Lower leg skin (tissue), 4 donors: ENCODE measurements at regions not wholly inside any gene's neighbourhood (a gene's known extent, or its start where the extent isn't known, plus 50 kb on each side); places are given as distances from the start of the nearest gene placed in this dataset.

Source experiments
- DNase-seq, 2 donors: peaks; one replicate each; pipeline ENCODE4 v3.0.0-alpha.2; 2019; ENCODE audit warnings: low spot score in 2 of 2
- H3K4me3 ChIP-seq: fragments of 200-600 bp; sonication (generic); 2 replicates; pipeline ENCODE4 v1.5.1; 2017; ENCODE audit warnings: mild to moderate bottlenecking, low read depth; ENCODE audit not compliant: poor library complexity, severe bottlenecking
- CTCF ChIP-seq, 3 donors: fragments of 450-650 bp; IDR thresholded peaks; one replicate each; pipeline ENCODE4 v1.5.1; 2016; ENCODE audit warnings: antibody characterized with exemption in 3 of 3, mild to moderate bottlenecking in 3 of 3, moderate library complexity in 2 of 3
- POLR2A ChIP-seq, 2 donors: fragments of 450-650 bp; IDR thresholded peaks; one replicate each; pipeline ENCODE4 v1.6.1; 2016 to 2017; ENCODE audit warnings: antibody characterized with exemption in 2 of 2, mild to moderate bottlenecking in 1 of 2, moderate library complexity in 1 of 2
- WGBS, 2 donors: methylation state at CpG; one replicate each; pipeline ENCODE4 v1.1.5; 2018; 5-methylcytosine and 5-hydroxymethylcytosine counted together
- intact Hi-C: fragments of 100-400 bp; cut with DNase I; formaldehyde crosslinking; loops from one replicate; pipeline ENCODE4 v1.15.0; 2023; ENCODE audit warnings: low total_unique reads

- no peak for DNase-seq
- no peak for TF ChIP-seq POLR2A (IDR thresholded peaks at IDR 0.05)
- no peak for TF ChIP-seq CTCF (IDR thresholded peaks at IDR 0.05)
- WGBS, 2 donors: 85 to 90% methylated on average over 1 of the region's 1 CpG
- H3K4me3 ChIP-seq: no peak overlapping the region
- intact Hi-C loops: no loop called here
These were observed 482.5 kb downstream of the SUCLA2 start for GRCh38 chr13:47518530-47518929.

- H3K4me3 ChIP-seq: no peak overlapping the region
- TF ChIP-seq POLR2A (IDR thresholded peaks at IDR 0.05): no peak
- TF ChIP-seq CTCF (IDR thresholded peaks at IDR 0.05): no peak
- 58 to 63% methylated on average over 1 of the region's 1 CpG for WGBS, 2 donors
- DNase-seq: no peak
- intact Hi-C loops: no loop called here
These were observed 489.4 kb downstream of the SUCLA2 start for GRCh38 chr13:47511647-47512046.

- TF ChIP-seq POLR2A (IDR thresholded peaks at IDR 0.05) (no peak), CTCF (IDR thresholded peaks at IDR 0.05) (no peak)
- 51 to 56% methylated on average over 5 of the region's 5 CpGs for WGBS, 2 donors
- no peak overlapping the region for H3K4me3 ChIP-seq
- DNase-seq: no peak
- intact Hi-C loops: no loop called here
These were observed 492.4 kb downstream of the SUCLA2 start for GRCh38 chr13:47508527-47509228.

GRCh38 chr13:47503475-47503874 is 497.6 kb downstream of the SUCLA2 start:
- WGBS, 2 donors: 50 to 55% methylated on average over 2 of the region's 2 CpGs
- no peak for DNase-seq
- intact Hi-C loops: no loop called here
- TF ChIP-seq CTCF (IDR thresholded peaks at IDR 0.05) (no peak), POLR2A (IDR thresholded peaks at IDR 0.05) (no peak)
- no peak overlapping the region for H3K4me3 ChIP-seq

GRCh38 chr13:47502166-47502565 is 498.9 kb downstream of the SUCLA2 start:
- DNase-seq: no peak
- WGBS, 2 donors: 75 to 89% methylated on average over 2 of the region's 2 CpGs
- no peak for TF ChIP-seq CTCF (IDR thresholded peaks at IDR 0.05)
- TF ChIP-seq POLR2A (IDR thresholded peaks at IDR 0.05): no peak
- no peak overlapping the region for H3K4me3 ChIP-seq
- intact Hi-C loops: no loop called here
